ENCODE measurements at regions not wholly inside any gene's neighbourhood (a gene's known extent, or its start where the extent isn't known, plus 50 kb on each side); places are given as distances from the start of the nearest gene placed in this dataset.
"Not testable (repeated sequence)": the region's sequence is repeated elsewhere in the genome, so short reads cannot be mapped to it uniquely, and the experiment has no call there.

DNA sequence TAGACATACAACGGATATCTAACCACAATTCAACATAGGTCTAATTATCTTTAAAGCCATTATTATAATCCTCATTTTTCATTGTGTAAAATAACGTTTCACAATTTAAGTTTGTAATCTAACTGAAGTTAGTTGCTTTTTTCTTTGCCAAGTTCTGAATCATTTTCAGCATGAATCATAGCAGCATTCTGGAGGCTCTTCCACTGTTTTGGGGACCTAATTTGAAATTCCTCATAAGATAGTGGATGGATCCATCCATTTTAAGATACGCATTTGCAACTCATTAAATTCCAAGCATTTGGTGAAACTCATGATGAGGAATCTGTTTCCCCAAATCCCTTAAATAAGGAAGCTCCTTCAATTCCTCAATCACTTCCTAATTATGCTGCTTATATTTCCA, 447.1 kb upstream of the CDH10 start:
- TF ChIP-seq, protein P1, sequence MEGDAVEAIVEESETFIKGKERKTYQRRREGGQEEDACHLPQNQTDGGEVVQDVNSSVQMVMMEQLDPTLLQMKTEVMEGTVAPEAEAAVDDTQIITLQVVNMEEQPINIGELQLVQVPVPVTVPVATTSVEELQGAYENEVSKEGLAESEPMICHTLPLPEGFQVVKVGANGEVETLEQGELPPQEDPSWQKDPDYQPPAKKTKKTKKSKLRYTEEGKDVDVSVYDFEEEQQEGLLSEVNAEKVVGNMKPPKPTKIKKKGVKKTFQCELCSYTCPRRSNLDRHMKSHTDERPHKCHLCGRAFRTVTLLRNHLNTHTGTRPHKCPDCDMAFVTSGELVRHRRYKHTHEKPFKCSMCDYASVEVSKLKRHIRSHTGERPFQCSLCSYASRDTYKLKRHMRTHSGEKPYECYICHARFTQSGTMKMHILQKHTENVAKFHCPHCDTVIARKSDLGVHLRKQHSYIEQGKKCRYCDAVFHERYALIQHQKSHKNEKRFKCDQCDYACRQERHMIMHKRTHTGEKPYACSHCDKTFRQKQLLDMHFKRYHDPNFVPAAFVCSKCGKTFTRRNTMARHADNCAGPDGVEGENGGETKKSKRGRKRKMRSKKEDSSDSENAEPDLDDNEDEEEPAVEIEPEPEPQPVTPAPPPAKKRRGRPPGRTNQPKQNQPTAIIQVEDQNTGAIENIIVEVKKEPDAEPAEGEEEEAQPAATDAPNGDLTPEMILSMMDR (IDR thresholded peaks at IDR 0.05) = no peak
- ATAC-seq (no peak), DNase-seq (no peak)
- Histone ChIP-seq H3K27ac (no peak overlapping the region), H3K27me3 (ENCODE audit: insufficient read depth in 3 of 3, low read length in 2 of 3) (no peaks in the 10 kb centered on the region), H3K4me1 (no peaks in the 10 kb centered on the region), H3K4me3 (no peak overlapping the region), H3K36me3 (ENCODE audit: insufficient read depth in 1 of 2, low read depth in 1 of 2) (no peaks in the 10 kb centered on the region), H3K9me3 (no peaks in the 10 kb centered on the region)
- intact Hi-C loops (cut with DNase I) = no loop called here
- 81 to 86% (median 84%) methylated on average over 3 of the region's 3 CpGs for WGBS, 3 donors

DNA sequence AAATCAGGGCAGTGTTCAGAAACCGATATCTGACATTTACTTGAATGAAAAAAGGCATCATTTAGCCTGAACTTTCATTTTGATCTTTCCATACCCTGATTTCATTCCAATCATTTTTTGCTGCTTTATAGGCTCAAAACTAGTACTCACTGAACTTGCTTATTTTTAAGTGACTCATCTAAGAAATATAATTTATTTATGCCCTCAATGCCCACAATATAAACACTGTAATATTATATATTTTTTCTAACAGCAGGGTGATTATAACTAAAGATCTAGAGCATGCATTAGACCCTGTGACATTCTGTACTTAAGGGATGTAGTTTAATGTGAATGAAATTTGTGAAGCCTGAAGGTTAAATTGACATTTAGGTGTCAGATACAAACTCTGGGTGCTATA, 446.1 kb upstream of the CDH10 start:
- H3K27ac ChIP-seq = no peak overlapping the region
- WGBS, 3 donors = 76 to 83% (median 80%) methylated on average over 1 of the region's 1 CpG

DNA sequence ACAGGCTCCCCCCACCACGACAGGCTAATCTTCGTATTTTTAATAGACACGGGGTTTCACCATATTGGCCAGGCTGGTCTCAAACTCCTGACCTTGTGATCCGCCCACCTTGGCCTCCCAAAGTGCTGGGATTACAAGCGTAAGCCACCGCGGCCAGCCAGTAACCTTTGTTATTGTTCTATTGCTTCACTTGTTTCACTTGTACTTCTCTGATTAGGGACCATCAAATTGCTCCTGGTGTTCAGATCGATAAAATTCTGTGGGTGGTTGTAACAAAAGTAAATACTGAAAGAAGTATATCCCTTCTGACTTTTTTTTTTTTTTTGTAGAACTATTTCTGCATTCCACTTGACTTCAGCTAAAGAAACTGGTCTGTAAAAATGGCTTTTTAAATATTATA, 445.5 kb upstream of the CDH10 start:
- TF ChIP-seq, protein P1 (IDR thresholded peaks at IDR 0.05) = no peak
- H3K9me3 ChIP-seq = no peaks in the 10 kb centered on the region
- 89 to 95% (median 93%) methylated on average over 8 of the region's 8 CpGs for WGBS, 3 donors
- no peak for ATAC-seq
- no peak overlapping the region for H3K4me3 ChIP-seq
- no peaks in the 10 kb centered on the region for H3K4me1 ChIP-seq
- no peak overlapping the region for H3K27ac ChIP-seq
- H3K36me3 ChIP-seq (ENCODE audit: insufficient read depth in 1 of 2, low read depth in 1 of 2) = no peaks in the 10 kb centered on the region
- no peaks in the 10 kb centered on the region for H3K27me3 ChIP-seq (ENCODE audit: insufficient read depth in 3 of 3, low read length in 2 of 3)
- intact Hi-C loops (cut with DNase I) = no loop called here
- DNase-seq = no peak

More for the DNA sequence above, 446.1 kb upstream of the CDH10 start:
- Histone ChIP-seq H3K4me3 (no peak overlapping the region), H3K4me1 (no peaks in the 10 kb centered on the region), H3K36me3 (ENCODE audit: insufficient read depth in 1 of 2, low read depth in 1 of 2) (no peaks in the 10 kb centered on the region), H3K27me3 (ENCODE audit: insufficient read depth in 3 of 3, low read length in 2 of 3) (no peaks in the 10 kb centered on the region), H3K9me3 (no peaks in the 10 kb centered on the region)
- no peak for DNase-seq
- intact Hi-C loops (cut with DNase I) = no loop called here
- TF ChIP-seq, protein P1 (IDR thresholded peaks at IDR 0.05) = no peak
- ATAC-seq = no peak

DNA sequence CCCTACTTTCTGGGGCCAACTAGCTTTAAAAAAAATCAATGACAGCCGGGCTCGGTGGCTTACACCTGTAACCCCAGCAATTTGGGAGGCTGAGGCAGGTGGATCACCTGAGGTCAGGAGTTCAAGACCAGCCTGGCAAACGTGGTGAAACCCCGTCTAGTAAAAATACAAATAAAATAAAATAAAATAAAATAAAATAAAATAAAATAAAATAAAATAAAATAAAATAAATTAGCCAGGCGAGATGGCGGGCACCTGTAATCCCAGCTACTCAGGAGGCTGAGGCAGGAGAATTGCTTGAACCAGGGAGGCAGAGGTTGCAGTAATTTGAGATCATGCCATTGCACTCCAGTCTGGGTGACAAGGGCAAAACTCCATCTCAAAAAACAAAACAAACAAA, 443.9 kb upstream of the CDH10 start:
- ATAC-seq; DNase-seq; H3K27me3 ChIP-seq (ENCODE audit: insufficient read depth in 3 of 3, low read length in 2 of 3); H3K27ac ChIP-seq; intact Hi-C loops (cut with DNase I); H3K4me1 ChIP-seq; H3K9me3 ChIP-seq; H3K36me3 ChIP-seq (ENCODE audit: insufficient read depth in 1 of 2, low read depth in 1 of 2); H3K4me3 ChIP-seq: not testable (repeated sequence)
- WGBS, 3 donors = 75 to 91% (median 85%) methylated on average over 6 of the region's 6 CpGs

DNA sequence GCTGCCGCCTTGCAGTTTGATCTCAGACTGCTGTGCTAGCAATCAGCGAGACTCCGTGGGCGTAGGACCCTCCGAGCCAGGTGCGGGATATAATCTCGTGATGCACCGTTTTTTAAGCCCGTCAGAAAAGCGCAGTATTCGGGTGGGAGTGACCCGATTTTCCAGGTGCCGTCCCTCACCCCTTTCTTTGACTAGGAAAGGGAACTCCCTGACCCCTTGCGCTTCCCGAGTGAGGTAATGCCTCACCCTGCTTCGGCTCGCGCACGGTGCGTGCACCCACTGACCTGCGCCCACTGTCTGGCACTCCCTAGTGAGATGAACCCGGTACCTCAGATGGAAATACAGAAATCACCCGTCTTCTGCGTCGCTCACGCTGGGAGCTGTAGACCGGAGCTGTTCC, 438.5 kb upstream of the CDH10 start:
- ATAC-seq = not testable (repeated sequence)
- WGBS, 3 donors = 95 to 96% (median 95%) methylated on average over 10 to 24 of the region's 27 CpGs

DNA sequence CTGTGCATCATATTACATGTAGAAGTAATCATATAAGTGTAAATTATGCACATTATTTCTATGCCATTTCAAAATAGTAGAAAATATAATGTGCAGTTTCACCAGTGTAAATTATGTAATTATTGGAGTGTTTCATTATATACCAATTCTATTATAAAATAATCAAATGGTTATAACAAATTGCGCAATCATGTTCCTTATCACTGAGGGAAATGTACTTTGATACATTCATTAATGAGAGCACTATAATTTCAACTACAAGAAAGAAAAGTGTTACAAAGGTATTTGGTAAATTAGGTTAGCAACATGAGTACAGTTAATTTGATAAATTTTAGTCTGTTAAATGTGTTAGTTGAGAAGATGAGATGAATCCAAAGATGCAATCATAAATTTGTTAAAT, 421.5 kb upstream of the CDH10 start:
- DNase-seq (no peak), ATAC-seq (no peak)
- H3K27me3 ChIP-seq (ENCODE audit: insufficient read depth in 3 of 3, low read length in 2 of 3) = no peaks in the 10 kb centered on the region
- H3K4me1 ChIP-seq = no peaks in the 10 kb centered on the region
- 96 to 100% (median 98%) methylated on average over 1 of the region's 1 CpG for WGBS, 3 donors
- intact Hi-C loops (cut with DNase I) = no loop called here
- no peaks in the 10 kb centered on the region for H3K36me3 ChIP-seq (ENCODE audit: insufficient read depth in 1 of 2, low read depth in 1 of 2)
- H3K9me3 ChIP-seq = no peaks in the 10 kb centered on the region
- H3K4me3 ChIP-seq = no peak overlapping the region
- H3K27ac ChIP-seq = no peak overlapping the region
- TF ChIP-seq, protein P1 (IDR thresholded peaks at IDR 0.05) = no peak

More for the DNA sequence above, 438.5 kb upstream of the CDH10 start:
- H3K27me3 ChIP-seq (ENCODE audit: insufficient read depth in 3 of 3, low read length in 2 of 3); DNase-seq; H3K27ac ChIP-seq; intact Hi-C loops (cut with DNase I); H3K4me1 ChIP-seq; H3K4me3 ChIP-seq; H3K36me3 ChIP-seq (ENCODE audit: insufficient read depth in 1 of 2, low read depth in 1 of 2); H3K9me3 ChIP-seq: not testable (repeated sequence)

Data from psoas muscle (tissue), 7 donors.